OCI-M2 (cell line): ENCODE measurements at regions not wholly inside any gene's neighbourhood (a gene's known extent, or its start where the extent isn't known, plus 50 kb on each side); places are given as distances from the start of the nearest gene placed in this dataset.

Source experiments
- DNase-seq: peaks from one replicate; lab custom pipeline; 2025; ENCODE audit not compliant: unreplicated experiment; lab: John Stamatoyannopoulos, UW

GRCh38 chr2:200203381-200203827 is 103.1 kb upstream of the SPATS2L start:
- DNase-seq = no peak

GRCh38 chr2:200208041-200208440 is 98.5 kb upstream of the SPATS2L start:
- no peak for DNase-seq

DNA sequence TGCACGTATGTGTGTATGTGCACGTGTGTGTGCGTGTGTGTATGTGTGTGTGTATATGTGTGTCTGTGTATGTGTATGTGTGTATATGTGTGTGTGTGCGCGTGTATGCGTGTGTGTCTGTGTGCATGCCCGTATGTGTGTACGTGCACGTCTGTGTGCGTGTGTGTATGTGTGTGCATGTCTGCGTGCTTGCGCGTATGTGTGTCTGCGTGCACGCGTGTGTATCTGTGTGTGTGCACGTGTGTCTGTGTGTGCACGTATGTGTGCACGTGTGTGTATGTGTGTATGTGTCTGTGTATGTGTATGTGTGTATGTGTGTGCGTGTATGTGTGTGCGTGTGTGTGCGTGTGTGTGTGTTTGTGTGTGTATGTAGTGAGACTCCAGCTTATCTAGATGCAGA is 97.5 kb upstream of the SPATS2L start:
- DNase-seq = no peak

DNA sequence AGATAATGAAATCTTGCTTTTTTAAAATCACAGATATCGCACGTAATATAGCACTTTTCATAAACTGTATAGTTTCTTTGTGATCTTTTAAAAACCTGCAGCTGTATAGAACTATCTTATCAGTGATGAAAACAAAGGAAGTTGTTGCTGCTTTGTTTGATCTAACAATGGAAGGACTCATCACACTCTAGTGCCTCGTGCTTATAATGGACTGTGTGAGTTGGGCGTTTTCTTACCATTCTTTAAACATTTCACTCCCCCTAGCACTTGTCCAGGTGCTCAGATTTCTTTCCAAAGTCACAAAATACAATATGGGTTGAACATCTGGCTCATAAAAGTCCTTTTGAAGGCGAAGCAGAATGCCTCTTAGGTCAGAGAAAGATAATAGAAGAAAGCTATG is 94.8 kb upstream of the SPATS2L start:
- DNase-seq = no peak

GRCh38 chr2:200212862-200213425 is 93.5 kb upstream of the SPATS2L start:
- DNase-seq = no peak

DNA sequence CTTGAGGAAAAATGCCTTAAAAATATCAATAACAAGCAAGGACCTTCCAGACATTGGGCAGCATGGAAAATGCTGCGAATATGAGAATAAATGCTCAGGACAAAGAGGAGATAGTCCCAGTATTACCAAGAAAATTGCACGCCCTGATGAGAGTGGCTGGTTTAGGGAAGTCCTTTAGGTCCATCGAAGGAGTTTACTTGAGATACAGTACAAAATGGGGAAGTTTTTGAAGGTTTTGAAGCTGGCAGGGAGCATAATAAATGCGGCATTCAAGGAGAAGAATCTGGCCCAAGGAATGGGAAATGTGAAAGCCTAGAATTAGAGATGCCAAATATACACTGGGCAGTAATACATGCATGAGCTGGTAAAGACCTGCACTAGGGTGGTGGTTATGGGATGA is 90.2 kb upstream of the SPATS2L start:
- no peak for DNase-seq

GRCh38 chr2:200217320-200217719 is 89.2 kb upstream of the SPATS2L start:
- DNase-seq = no peak

DNA sequence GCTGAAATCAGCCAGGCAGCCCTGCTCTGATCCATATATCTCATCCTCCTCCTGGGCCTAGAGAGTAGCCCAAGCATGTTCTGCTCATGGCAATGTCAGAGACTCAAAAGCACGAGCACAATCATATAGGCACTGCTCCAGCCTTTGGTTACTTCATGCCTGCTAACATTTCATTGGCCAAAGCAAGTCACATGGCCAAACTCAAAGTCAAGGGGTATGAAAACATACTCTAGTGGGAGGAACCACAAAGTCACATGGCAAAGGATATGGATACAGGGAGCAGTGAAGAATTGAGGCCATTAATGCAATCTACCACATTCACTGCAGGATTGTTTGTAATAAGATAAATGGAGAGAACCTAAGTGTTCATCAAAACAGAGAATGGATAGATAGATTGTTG is 87.8 kb upstream of the SPATS2L start:
- DNase-seq = no peak

GRCh38 chr2:200219309-200220113 is 87.0 kb upstream of the SPATS2L start:
- no peak for DNase-seq

DNA sequence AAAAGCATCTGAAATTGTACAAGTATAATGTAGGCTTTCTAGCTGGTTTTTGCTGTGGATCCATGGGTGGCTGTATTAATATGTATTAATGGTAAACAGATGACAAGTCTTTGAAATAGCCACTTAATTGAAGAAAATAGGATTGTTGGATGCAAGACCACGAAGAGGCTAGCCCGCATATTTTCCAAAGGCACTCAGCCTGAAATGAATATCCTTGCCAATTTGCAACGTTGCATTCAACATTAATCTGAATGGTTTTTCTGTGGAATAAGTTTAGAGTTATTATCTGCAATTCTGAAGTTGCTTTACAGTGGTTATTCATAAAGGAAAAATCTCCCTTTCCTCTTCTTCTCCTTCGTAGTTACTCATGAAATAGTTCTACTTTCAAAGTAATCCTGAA is 86.2 kb upstream of the SPATS2L start:
- no peak for DNase-seq

DNA sequence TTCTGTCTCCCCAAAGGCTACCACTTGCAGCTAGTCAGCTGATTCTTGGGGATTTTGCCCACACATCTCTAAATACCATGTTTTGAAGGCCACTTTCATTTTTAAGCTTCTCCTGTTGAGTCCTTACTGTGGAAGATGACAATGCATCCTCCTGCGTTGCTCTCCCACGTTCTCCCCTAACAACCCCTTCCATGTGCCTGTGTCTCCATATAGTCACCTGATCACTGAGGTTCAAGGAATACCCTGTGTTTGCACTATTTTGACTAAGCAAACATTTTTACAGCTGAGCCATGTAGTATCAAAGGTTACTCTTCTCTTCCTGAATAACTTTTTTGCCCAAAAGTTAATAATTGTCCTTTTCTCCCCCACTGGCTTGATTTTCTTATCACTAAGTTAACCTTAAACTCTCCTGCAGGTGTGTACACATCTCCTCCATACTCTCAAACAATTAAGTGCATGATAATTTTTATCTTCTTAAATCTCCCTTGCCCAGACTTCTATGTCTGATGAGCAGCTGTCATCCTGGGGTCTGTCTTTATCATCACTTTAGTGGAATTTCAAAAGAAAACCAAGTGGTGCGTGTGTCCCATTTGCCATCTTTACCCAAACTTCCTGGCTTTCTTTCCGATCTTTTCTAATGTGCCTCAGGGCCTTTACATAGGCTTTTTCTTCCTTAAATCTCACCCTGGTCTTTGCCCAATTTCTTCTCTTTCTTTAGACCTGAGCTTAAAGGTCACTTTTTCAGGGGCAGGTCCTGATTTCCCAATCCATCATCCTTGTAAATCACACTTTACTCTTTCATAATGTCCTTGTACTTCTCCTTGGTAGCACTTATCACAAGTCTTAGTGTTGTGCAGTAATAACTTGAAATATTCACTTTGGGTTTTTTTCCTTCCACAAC is 85.2 kb upstream of the SPATS2L start:
- DNase-seq = no peak

GRCh38 chr2:200222791-200223190 is 83.7 kb upstream of the SPATS2L start:
- DNase-seq = no peak

GRCh38 chr2:200223205-200223784 is 83.2 kb upstream of the SPATS2L start:
- DNase-seq = no peak

DNA sequence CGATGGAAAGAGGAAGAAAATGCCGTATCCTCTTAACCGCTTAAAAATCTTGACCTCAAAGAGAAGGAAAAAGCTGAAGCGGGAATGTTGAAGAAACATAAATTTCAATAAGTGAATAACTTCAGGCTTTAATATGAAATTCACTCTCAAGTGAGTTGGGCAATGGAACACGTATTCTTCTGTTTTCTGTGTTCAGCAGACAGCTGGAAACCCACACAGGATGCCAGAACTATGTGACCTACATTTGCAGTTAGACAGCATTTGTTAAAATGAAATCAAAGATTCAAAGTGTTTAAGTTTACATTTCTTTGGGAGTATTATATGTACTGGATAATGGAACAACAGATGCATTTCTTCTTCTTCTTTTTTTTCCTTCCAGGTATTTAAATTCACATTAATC is 80.5 kb upstream of the SPATS2L start:
- DNase-seq = no peak

GRCh38 chr2:200226451-200227426 is 79.8 kb upstream of the SPATS2L start:
- DNase-seq = no peak

DNA sequence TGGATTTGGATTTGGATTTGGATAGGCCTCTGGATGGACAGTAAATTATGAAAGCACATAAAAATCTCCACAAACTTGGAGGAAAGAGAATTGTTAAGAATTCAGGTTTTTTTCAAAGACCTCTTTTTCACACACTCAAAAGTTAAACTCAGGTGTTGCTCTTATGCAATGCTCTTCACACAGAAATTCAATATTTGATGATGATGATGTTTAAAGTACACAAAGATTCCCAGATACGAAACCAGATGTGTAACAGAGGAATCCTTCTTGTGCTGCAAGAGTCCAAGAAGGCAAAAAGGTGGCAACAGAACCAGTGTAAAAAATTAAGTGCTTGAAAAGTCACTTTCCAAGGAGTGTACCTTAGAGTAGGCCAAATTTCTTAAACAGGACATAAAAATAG is 75.8 kb upstream of the SPATS2L start:
- DNase-seq = no peak

- DNase-seq = no peak
Measured at GRCh38 chr2:200235533-200235932, 71.0 kb upstream of the SPATS2L start.

DNA sequence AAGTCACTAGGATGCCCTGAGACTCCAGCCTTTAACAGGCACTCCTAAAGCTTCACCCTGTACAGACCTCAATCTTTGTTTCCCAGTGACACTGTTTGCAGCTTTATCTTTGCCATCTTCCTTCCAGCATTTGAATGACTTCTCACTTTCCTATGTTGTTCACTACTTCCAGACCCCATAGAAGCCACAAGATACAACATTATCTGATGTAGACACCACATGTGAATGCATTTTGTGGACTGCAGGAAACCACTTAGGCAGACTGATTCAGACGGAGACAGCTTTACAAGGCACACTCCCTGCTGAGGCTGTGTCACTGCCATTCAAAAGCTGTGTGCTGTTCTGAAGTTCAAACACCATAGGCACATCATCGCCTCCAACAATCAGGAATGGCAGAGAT is 67.3 kb upstream of the SPATS2L start:
- no peak for DNase-seq

DNA sequence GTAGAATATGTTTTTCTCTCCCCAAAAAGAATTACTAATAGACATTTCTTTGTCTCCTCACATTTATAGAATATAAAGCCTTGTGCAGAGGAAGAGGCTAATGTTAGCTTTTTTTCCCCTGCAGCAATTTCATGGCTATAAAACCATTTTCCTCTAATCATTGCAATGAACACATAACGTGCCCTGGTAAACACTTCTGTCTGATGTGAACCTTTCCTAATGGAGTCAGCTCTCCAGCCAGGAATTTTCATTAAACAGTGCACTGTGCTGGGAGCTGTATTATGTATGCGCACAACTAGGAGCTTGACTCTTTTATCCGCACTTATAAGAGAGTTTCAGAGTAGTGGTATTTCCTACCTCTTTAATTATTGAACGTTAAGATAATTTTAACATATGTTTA is 63.9 kb upstream of the SPATS2L start:
- DNase-seq = no peak

GRCh38 chr2:200243441-200243840 is 63.1 kb upstream of the SPATS2L start:
- no peak for DNase-seq
